Activated naive CD8-positive, alpha-beta T cell treated with anti-CD3 and anti-CD28 coated beads, Interleukin-2, amount 50 U/mL, for 24 hours (primary cell): ENCODE measurements at regions not wholly inside any gene's neighbourhood (a gene's known extent, or its start where the extent isn't known, plus 50 kb on each side); places are given as distances from the start of the nearest gene placed in this dataset.
"Not testable (repeated sequence)": the region's sequence is repeated elsewhere in the genome, so short reads cannot be mapped to it uniquely, and the experiment has no call there.

Experiments used
- ATAC-seq: fragments of 150-1000 bp; cut with Tn5 transposase; one replicate; pipeline ENCODE4 v1.10.0; 2021
- DNase-seq: peaks from one replicate; pipeline ENCODE4 v3.0.0; 2021
- H3K27ac Mint-ChIP-seq: one replicate; pipeline ENCODE4 v1.8.0; 2021; ENCODE audit warnings: mild to moderate bottlenecking, mixed read lengths
- H3K27me3 Mint-ChIP-seq: one replicate; pipeline ENCODE4 v1.8.0; 2021; ENCODE audit warnings: mixed read lengths
- H3K36me3 Mint-ChIP-seq: one replicate; pipeline ENCODE4 v1.8.0; 2021; ENCODE audit warnings: low read depth, mixed read lengths
- H3K4me1 Mint-ChIP-seq: one replicate; pipeline ENCODE4 v1.8.0; 2021; ENCODE audit warnings: mixed read lengths
- H3K4me3 Mint-ChIP-seq: one replicate; pipeline ENCODE4 v1.8.0; 2021; ENCODE audit warnings: mild to moderate bottlenecking, moderate library complexity, mixed read lengths
- H3K9me3 Mint-ChIP-seq: one replicate; pipeline ENCODE4 v1.8.0; 2021; ENCODE audit warnings: mixed read lengths

DNA sequence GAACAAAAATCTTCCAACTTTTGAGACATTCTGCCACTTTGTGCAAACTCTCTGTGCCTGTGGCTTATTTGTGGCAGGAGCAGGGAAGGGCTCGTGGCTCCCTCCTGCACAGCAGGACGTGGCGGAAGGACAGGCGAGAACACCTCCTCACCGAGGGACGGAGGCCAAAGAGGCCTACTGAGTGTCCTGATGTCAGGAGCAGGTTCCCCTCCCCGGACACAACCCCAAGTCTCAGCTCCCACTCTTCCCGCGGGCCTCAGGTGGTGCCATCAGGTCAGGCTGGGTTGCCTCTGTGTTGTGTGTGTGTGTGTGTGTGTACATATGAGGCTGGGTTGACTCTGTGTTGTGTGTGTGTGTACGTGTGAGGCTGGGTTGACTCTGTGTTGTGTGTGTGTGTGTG is 136.8 kb upstream of the LPCAT1 start:
- ATAC-seq (no peak), DNase-seq (no peak)
- no peaks in the 10 kb centered on the region for H3K4me1 Mint-ChIP-seq
- no peaks in the 10 kb centered on the region for H3K9me3 Mint-ChIP-seq
- H3K27me3 Mint-ChIP-seq, result peaks cover 52% of the 10 kb centered on the region
- no peak overlapping the region for H3K4me3 Mint-ChIP-seq
- H3K27ac Mint-ChIP-seq, result no peak overlapping the region
- H3K36me3 Mint-ChIP-seq, result no peaks in the 10 kb centered on the region

DNA sequence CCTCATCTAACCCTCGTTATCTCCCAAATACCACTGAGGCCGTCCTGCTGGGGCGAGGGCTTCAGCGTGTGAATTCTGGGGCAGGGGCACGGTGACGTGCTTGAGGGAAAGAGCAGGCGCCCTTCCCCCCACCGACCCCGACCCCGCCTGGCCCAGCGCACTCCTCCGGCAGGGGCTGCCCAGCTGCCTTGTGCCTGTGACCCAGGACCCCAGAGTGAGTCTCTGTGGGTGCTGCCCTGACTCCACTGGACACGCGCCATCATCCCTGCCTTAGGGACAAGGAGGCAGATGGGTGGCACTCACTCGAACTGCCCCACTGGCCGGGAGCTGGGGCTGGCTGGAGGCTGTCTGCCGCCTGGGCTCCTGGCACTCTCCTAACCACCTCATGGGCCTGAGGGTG is 136.2 kb upstream of the LPCAT1 start:
- Mint-ChIP-seq H3K4me3 (no peak overlapping the region), H3K4me1 (no peaks in the 10 kb centered on the region), H3K9me3 (no peaks in the 10 kb centered on the region)

DNA sequence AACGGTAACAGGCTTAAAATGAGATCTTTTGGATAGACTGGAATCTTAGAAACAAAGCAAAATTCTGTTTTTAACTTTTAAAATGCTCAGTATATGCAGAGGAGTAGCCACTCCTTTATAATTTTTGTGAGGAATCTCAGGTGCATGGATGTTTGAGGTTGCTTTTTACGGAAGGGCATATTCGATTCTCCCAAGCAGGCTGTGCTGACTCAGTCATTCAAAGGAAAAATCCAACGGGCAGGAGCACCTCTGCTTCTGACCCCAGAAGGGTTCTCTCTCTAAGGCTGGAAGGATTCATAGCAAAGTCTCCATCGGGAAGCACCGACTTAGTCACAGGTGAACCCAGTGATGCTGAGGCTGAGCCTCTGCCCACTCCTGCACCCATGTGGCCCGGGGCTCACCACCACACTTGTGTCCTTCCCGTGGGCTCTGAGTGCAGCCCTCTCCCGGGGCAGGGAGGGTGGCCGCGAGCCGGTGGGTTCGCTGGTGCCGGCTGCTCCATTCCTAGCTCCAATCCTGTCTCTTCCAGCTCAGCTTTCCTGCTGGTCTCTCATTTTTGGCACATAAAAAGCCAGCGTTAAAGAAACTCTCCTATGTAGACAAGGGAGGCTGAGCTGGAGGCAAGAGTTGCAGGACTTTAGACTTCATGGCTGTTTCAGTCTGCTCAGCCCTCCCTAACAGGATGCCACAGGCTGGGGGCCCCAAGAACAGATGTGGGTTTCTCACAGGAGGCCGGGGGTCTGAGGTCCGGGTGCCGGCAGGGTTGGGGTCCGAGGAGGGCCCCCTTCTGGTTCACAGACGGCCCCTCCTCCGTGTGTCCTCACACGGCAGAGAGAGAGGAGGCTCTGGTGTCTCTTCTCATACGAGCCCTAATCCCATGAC is 135.6 kb upstream of the LPCAT1 start:
- no peak for ATAC-seq
- no peak overlapping the region for H3K27ac Mint-ChIP-seq
- H3K4me1 Mint-ChIP-seq, result no peaks in the 10 kb centered on the region
- H3K9me3 Mint-ChIP-seq, result no peaks in the 10 kb centered on the region
- no peak overlapping the region for H3K4me3 Mint-ChIP-seq
- no peak for DNase-seq
- no peaks in the 10 kb centered on the region for H3K36me3 Mint-ChIP-seq
- peaks cover 42% of the 10 kb centered on the region for H3K27me3 Mint-ChIP-seq

More for the DNA sequence above, 136.2 kb upstream of the LPCAT1 start:
- Mint-ChIP-seq H3K27ac (no peak overlapping the region), H3K27me3 (peaks cover 47% of the 10 kb centered on the region), H3K36me3 (no peaks in the 10 kb centered on the region)
- ATAC-seq (no peak), DNase-seq (no peak)

DNA sequence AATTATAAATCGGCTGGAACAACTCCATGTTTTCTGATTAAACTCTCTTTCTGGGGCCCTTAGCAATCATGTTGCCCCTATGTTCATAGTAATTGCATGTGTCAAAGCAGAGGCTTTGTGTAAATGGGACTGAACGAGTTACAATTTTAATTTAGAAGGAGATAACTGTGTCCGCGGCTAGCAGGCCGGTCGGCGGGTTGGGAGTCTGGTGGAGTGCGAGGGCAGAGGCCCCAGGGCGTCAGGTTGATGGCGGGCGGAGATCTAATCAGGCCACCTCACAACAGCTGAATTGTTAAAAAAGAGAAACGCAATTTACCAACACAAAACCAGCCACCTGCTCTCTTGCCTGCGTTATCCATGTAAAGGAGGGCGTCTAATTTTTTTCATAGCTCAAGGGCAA is 134.9 kb upstream of the LPCAT1 start:
- ATAC-seq (no peak), DNase-seq (no peak)
- H3K27ac Mint-ChIP-seq, result no peak overlapping the region
- H3K4me1 Mint-ChIP-seq, result no peaks in the 10 kb centered on the region
- peaks cover 42% of the 10 kb centered on the region for H3K27me3 Mint-ChIP-seq
- no peaks in the 10 kb centered on the region for H3K9me3 Mint-ChIP-seq
- no peak overlapping the region for H3K4me3 Mint-ChIP-seq
- no peaks in the 10 kb centered on the region for H3K36me3 Mint-ChIP-seq

DNA sequence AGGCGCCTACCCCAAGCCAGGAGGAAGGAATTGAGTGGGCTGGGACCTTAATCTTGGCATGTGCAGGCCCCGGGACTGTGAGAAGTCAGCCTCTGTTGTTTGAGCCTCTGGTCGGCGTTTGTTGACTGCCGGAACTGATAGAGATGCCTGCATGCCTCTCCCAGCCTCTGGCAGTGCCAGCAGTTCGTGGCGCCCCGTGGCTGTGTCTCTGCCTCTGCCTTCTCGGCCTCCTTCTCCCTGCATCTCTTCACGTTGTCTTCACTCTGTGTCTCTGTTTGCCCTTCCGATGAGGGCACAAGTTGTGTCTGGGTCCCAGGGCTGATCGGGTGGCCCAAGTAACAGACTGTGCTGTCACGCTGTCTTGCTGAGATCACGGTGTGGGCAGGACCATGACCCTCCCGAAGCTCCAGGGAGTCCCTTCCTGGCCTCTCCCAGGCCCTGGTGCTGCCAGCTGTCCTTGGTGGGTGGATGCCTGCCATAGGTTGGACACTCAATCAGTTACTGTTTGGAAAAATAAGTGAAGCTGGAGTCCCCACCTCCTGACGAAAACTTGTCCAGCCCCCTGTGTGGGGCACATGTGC is 133.5 kb upstream of the LPCAT1 start:
- Mint-ChIP-seq H3K4me1 (peaks cover 8% of the 10 kb centered on the region), H3K27me3 (peaks cover 45% of the 10 kb centered on the region), H3K4me3 (no peak overlapping the region), H3K36me3 (no peaks in the 10 kb centered on the region), H3K9me3 (no peaks in the 10 kb centered on the region), H3K27ac (no peak overlapping the region)
- ATAC-seq (no peak), DNase-seq (no peak)

DNA sequence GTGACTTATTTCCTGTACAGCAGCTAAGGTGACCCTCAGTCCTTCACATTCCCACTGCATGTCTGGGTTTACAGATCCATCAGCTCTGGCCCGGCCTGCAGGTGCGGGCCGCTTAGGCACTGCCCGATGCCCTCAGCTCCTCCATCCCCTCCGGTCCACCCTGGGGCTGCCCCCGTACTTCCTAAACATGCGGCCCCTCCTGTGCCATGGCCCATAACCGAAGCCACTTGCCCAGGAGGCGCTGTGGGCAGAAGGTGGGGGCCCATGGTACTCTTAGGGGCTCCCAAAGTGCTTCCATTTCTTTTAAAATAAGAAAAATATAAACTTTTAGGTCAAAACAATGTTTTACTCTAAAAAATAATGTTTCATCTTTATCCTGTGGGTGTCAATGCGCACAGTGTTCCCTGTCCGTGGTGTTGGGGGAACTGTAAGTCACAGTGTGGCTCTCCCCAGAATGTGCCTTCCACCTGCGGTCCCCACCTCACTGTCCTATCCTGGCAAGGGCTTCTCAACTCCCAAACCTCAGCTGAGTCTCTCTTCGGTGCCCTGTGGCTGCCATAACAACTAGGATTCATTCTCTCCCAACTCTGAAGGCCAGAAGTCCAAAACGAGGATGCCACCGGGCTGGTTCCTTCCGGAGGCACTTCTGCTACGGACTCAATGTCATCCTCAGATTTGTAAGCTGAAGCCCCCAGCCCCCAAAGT is 132.7 kb upstream of the LPCAT1 start:
- H3K36me3 Mint-ChIP-seq, result no peaks in the 10 kb centered on the region
- no peak for ATAC-seq
- peaks cover 47% of the 10 kb centered on the region for H3K27me3 Mint-ChIP-seq
- H3K9me3 Mint-ChIP-seq, result no peaks in the 10 kb centered on the region
- no peak for DNase-seq
- peaks cover 8% of the 10 kb centered on the region for H3K4me1 Mint-ChIP-seq
- no peak overlapping the region for H3K4me3 Mint-ChIP-seq
- H3K27ac Mint-ChIP-seq, result no peak overlapping the region

DNA sequence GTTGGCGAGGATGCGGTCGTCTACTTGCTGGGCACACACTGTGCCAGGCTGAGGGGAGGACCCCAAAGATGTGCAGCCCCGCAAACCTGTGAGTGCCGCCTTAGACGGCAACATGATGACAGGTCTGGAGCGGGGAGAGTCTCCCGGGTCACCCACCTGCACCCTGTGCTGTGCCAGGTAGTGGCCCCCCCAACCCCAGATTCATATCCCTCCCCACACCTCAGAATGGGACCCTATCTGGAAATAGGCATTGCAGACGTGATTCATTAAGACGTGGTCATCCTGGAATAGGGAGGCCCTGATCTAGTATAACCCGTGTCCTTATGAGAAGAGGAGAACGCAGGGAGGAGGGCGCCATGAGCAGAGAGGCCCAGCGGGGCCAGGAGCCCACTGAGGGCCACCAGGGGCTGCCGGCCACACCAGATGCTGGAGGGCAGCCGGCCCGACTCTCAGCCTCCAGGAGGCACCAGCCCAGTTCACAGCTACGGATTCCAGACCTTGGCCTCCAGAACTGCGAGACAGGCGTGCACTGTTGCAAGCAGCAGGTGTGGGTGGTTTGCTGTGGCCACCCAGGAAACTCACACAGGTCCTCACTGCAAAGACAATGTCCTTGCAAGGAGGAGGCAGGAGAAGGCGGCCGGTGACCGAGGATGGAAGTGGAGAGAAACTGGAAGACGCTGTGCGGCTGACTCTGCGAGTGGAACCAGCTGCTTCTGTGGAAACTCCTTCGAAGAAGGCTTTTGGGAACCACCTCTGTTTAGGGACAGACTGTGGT is 131.9 kb upstream of the LPCAT1 start:
- no peak for ATAC-seq
- H3K9me3 Mint-ChIP-seq, result no peaks in the 10 kb centered on the region
- H3K36me3 Mint-ChIP-seq, result no peaks in the 10 kb centered on the region
- H3K4me3 Mint-ChIP-seq, result no peak overlapping the region
- peaks cover 46% of the 10 kb centered on the region for H3K27me3 Mint-ChIP-seq
- H3K4me1 Mint-ChIP-seq, result peaks cover 8% of the 10 kb centered on the region
- no peak for DNase-seq
- no peak overlapping the region for H3K27ac Mint-ChIP-seq

DNA sequence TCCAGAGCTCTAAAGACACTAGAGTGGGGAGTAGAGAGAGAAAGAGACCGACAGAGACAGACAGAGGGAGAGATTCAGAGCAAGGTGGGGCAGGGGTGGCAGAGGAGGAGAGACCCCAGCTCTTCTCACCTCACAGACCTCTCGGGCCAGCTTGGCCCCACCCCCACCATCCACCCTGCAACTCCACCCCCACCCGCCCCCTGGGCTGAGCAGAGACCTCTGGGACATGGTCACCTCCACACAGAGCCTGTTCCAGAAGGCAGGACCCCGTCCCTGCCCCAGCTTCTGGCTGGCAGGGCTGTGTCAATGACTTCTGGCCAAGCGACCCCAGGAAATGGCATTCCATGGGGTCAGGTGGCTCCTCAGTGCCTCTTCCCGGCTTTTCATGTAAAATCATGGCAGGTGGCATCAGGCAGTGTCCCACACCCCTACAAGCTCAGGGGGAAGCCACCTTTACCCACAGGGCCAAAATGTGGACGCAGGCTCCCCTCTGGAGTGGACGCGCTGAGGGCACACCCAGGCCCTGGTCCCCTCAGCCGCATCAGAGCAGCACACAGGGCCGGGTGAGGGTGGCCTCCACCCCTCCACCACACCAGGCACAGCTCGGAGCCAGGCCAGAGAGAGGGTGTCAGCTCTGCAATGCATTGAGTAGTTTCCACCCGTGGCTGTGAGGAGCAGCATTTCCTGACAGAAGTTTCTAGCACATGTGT is 131.2 kb upstream of the LPCAT1 start:
- no peak for ATAC-seq
- Mint-ChIP-seq H3K4me3 (no peak overlapping the region), H3K27ac (no peak overlapping the region), H3K27me3 (peaks cover 43% of the 10 kb centered on the region), H3K4me1 (peaks cover 8% of the 10 kb centered on the region), H3K36me3 (no peaks in the 10 kb centered on the region), H3K9me3 (no peaks in the 10 kb centered on the region)
- DNase-seq, result no peak

DNA sequence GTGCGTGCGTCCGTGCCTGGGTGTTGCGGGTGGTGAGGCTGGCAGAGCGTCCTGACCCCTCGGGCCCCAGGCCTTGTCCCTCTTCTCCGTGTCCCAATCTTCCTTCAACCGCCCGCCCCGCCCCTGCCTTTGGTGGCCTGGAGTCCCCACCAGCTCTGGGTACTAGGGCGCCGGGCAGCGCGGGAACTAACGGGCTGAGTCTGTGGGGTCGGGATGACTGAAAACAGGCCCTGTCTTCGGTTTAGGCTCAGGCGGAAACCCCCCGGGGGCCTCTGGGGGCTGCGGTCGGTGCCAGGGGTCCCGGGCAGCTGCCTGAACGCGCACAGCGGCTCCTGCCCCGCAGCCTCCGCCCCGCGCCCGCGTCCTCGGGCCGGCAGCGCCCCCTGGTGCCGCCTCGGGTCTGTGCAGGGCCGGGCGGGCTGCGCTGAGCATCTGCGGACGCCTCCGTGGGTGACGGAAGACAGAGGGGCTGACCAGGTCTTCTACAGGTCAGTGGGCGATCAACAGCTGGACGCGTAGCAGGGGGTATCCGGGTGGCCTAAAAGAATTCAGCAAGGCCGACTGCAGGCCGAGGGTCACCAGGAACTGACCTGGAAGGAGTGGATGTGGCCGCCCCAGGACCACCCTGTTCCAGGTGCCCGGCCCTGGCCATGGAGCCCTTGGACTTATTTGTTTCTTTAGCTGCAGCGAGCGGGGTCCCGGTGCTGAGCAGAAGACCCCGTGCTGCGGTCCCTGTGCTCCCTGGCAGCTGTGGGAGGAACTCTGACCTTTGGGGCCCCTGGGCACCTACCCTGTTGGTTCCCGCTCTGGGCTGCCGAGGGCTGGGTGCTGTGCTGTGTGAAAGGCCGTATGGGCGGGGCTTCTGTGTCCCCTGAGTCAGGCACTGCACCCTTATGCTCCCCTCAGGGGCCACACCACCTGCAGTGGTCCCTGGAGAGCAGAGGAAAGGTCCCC is 130.2 kb upstream of the LPCAT1 start:
- H3K27me3 Mint-ChIP-seq, result peaks cover 48% of the 10 kb centered on the region
- DNase-seq, result peak; percentile 54

DNA sequence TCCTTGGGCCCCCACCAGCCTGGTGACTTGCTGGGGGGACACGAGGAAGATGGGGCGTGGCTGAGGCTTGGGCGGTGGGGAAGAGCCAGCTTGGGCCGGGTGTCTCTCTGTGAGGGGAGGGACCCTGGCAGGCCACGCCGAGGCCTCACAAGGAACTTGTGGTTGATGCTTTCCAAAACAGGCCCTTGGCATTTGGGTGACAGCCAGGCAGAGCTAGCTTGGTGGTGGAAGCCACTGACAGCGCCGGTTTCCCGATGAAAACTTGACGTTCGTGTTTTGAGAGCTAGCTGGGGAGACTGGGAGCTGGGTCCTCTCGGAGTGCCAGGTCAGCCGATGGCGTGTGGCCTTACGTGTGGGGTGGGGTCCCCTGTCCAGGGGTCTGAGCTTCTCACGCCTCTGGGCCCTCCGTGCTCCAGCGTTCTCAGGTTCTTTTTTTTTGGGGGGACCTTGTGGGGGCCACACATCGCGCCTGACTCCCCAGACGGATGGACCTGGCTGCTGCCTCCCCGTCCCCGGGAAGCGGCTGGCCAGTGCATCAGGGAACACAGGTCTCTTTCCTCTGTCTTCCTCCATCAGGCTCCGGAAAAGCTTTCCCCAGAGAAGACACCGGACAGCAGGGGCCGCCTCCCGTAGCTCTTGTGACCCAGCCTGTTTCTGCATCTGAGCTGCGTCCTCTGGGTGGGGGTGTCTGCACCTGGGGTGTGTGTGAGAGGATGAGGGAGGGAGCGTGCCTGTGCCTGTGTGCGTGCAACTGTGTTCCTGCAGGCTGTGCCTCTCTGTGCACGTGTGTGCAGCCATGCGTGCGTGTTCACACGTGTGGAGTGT is 129.3 kb upstream of the LPCAT1 start:
- peaks cover 46% of the 10 kb centered on the region for H3K27me3 Mint-ChIP-seq
- peak; percentile 16 for DNase-seq

More for the DNA sequence above, 130.2 kb upstream of the LPCAT1 start:
- peaks cover 13% of the 10 kb centered on the region for H3K4me1 Mint-ChIP-seq
- not testable (repeated sequence) for H3K27ac Mint-ChIP-seq, H3K36me3 Mint-ChIP-seq, H3K4me3 Mint-ChIP-seq, H3K9me3 Mint-ChIP-seq
- peak; percentile 92 for ATAC-seq

DNA sequence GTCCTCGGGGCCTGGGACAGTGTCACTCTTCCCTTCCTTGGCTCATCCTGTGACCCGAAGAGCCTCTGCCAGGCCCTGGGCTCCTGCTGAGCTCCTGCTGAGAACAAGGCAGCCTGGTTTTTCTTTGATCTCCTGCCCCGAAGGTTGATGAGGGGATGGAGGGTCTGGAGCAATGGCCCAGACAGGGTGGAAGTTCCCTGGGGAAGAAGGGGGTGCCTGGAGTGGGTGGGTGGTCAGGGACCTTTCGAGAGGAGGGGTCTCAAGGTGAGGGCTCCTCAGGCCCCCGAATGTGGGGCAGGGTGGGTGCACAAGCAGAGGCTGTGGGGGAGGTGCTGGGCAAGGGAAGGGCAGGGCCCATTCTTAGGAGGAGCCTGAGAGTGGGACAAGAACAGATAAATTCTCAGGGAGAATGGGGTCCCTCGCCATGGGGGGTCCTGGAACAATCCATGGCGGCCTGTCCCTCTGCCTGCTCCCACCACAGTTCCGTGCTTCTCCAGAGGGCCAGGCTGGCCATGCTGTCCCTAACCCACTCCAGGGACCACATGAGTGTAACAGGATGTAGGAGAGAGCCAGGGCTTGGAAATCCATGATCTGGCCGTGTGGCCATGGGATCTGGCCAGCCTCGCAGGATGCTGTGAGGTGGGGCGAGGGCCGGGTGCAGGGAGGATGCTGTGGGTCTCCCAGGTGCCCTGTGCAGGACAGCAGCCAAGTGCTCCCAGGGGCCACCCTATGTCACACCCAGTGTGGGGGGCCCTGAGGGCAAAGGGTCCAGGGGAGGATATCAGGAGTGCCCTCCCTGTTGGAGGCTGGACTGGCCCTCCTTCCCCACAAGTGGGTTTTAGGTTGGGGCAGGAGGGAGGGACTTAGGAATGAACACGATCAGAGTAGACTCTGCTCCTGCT is 128.5 kb upstream of the LPCAT1 start:
- ATAC-seq (no peak), DNase-seq (no peak)
- no peak overlapping the region for H3K27ac Mint-ChIP-seq
- H3K4me3 Mint-ChIP-seq, result no peak overlapping the region
- H3K36me3 Mint-ChIP-seq, result no peaks in the 10 kb centered on the region
- peaks cover 45% of the 10 kb centered on the region for H3K27me3 Mint-ChIP-seq
- peaks cover 15% of the 10 kb centered on the region for H3K4me1 Mint-ChIP-seq
- H3K9me3 Mint-ChIP-seq, result no peaks in the 10 kb centered on the region

More for the DNA sequence above, 129.3 kb upstream of the LPCAT1 start:
- H3K9me3 Mint-ChIP-seq, result no peaks in the 10 kb centered on the region
- H3K27ac Mint-ChIP-seq, result no peak overlapping the region
- peak; percentile 23 for ATAC-seq
- H3K36me3 Mint-ChIP-seq, result no peaks in the 10 kb centered on the region
- H3K4me3 Mint-ChIP-seq, result no peak overlapping the region
- peaks cover 15% of the 10 kb centered on the region for H3K4me1 Mint-ChIP-seq

DNA sequence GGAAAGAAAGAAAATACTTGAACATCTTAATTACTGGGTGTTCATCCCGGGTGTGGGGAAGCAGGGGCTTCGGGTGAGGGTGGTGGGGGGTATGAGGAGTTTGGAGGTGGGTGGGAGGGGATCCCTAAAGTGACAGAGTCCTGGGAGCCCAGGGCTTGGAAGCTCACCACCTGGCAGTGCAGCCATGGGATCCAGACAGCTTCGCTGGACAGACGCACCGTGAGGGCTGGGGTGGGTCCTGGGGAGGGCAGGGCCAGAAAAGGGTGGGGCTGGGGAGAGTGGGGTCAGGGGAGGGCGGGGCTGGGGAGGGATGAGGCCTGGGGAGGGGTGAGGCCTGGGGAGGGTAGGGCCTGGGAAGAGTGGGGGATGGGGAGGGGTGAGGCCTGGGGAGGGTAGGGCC is 127.5 kb upstream of the LPCAT1 start:
- H3K4me1 Mint-ChIP-seq, result peaks cover 15% of the 10 kb centered on the region
- ATAC-seq, result no peak
- H3K36me3 Mint-ChIP-seq, result no peaks in the 10 kb centered on the region
- no peak overlapping the region for H3K27ac Mint-ChIP-seq
- H3K4me3 Mint-ChIP-seq, result no peak overlapping the region
- no peaks in the 10 kb centered on the region for H3K9me3 Mint-ChIP-seq
- no peak for DNase-seq
- H3K27me3 Mint-ChIP-seq, result peaks cover 47% of the 10 kb centered on the region
